IMR-90 (cell line): ENCODE measurements at regions not wholly inside any gene's neighbourhood (a gene's known extent, or its start where the extent isn't known, plus 50 kb on each side); places are given as distances from the start of the nearest gene placed in this dataset.
"Not testable (repeated sequence)": the region's sequence is repeated elsewhere in the genome, so short reads cannot be mapped to it uniquely, and the experiment has no call there.

ENCODE experiments used
- ATAC-seq: fragments of 200-7000 bp; cut with Tn5 transposase; 2 replicates; pipeline ENCODE4 v1.9.1; 2020; ENCODE audit warnings: low read depth, mild to moderate bottlenecking, moderate library complexity
- BruUV-seq: library from RNA; stranded (reverse); fragments of 400-500 nt; replicated peaks from 2 replicates; lab custom pipeline; 2021; lab: Mats Ljungman, UMichigan
- CTCF ChIA-PET: fragments of 300-600 bp; formaldehyde crosslinking; extraction: SDS; loops from one replicate; lab custom pipeline; 2021; ENCODE audit warnings: antibody characterized with exemption; lab: Yijun Ruan, JAX
- POLR2A ChIA-PET: fragments of 300-600 bp; sonication (Branson Sonifier 250); formaldehyde crosslinking; loops from one replicate; lab custom pipeline; 2022; ENCODE audit warnings: antibody characterized with exemption; ENCODE audit not compliant: unreplicated experiment; lab: Charles Lee
- DNase-seq: peaks from one replicate; pipeline ENCODE4 v3.0.0; 2013
- H2AFZ ChIP-seq: replicated peaks from 2 replicates; pipeline ENCODE3; 2013; ENCODE audit warnings: low read length, mild to moderate bottlenecking; ENCODE audit not compliant: poor library complexity
- H2AK5ac ChIP-seq: 2 replicates; pipeline ENCODE4 v1.6.1; 2013; ENCODE audit warnings: low read depth, low read length, inconsistent platforms
- H2AK9ac ChIP-seq: replicated peaks from 2 replicates; pipeline ENCODE3; 2013; ENCODE audit warnings: mild to moderate bottlenecking, low read depth, low read length, moderate library complexity; ENCODE audit not compliant: poor library complexity
- H2BK120ac ChIP-seq: 2 replicates; pipeline ENCODE4 v1.6.1; 2013; ENCODE audit warnings: low read depth, low read length, inconsistent platforms
- H2BK15ac ChIP-seq: 3 replicates; pipeline ENCODE4 v1.6.1; 2013; ENCODE audit warnings: low read depth, low read length, inconsistent platforms
- H2BK20ac ChIP-seq: 2 replicates; pipeline ENCODE4 v1.6.1; 2013; ENCODE audit warnings: low read depth, mild to moderate bottlenecking, inconsistent platforms, low read length, moderate library complexity
- H2BK5ac ChIP-seq: 2 replicates; pipeline ENCODE4 v1.6.1; 2013; ENCODE audit warnings: mild to moderate bottlenecking, low read depth, low read length, inconsistent platforms; ENCODE audit not compliant: poor library complexity, severe bottlenecking
- H3K14ac ChIP-seq: replicated peaks from 2 replicates; pipeline ENCODE4 v1.6.1; 2013; ENCODE audit warnings: low read depth, low read length, inconsistent platforms
- H3K18ac ChIP-seq: 2 replicates; pipeline ENCODE4 v1.6.1; 2013; ENCODE audit warnings: low read depth, low read length, control low read depth
- H3K23ac ChIP-seq: 2 replicates; pipeline ENCODE4 v1.6.1; 2013; ENCODE audit warnings: low read depth, low read length, inconsistent platforms
- H3K27ac ChIP-seq: 2 replicates; pipeline ENCODE4 v1.5.1; 2013; ENCODE audit warnings: mild to moderate bottlenecking, control low read depth, low read length; ENCODE audit not compliant: insufficient read depth
- H3K27me3 ChIP-seq: 2 replicates; pipeline ENCODE4 v1.6.1; 2013; ENCODE audit warnings: low read length; ENCODE audit not compliant: control insufficient read depth, insufficient read depth
- H3K36me3 ChIP-seq: 2 replicates; pipeline ENCODE4 v1.6.1; 2013; ENCODE audit warnings: low read length, mixed read lengths; ENCODE audit not compliant: control insufficient read depth, insufficient read depth
- H3K4ac ChIP-seq: 2 replicates; pipeline ENCODE4 v1.6.1; 2013; ENCODE audit warnings: low read depth, low read length, inconsistent platforms
- H3K4me1 ChIP-seq: 2 replicates; pipeline ENCODE4 v1.6.1; 2013; ENCODE audit warnings: low read length, mixed read lengths; ENCODE audit not compliant: control insufficient read depth, insufficient read depth
- H3K4me2 ChIP-seq: 2 replicates; pipeline ENCODE4 v1.6.1; 2013; ENCODE audit warnings: low read depth, mild to moderate bottlenecking, control low read depth, low read length, moderate library complexity
- H3K4me3 ChIP-seq: 2 replicates; pipeline ENCODE4 v1.5.1; 2013; ENCODE audit warnings: low read depth, mild to moderate bottlenecking, control low read depth, low read length, moderate library complexity; ENCODE audit not compliant: insufficient read depth
- H3K56ac ChIP-seq: 2 replicates; pipeline ENCODE4 v1.6.1; 2013; ENCODE audit warnings: low read length, inconsistent platforms; ENCODE audit not compliant: insufficient read depth; ENCODE audit errors: extremely low read depth
- H3K79me1 ChIP-seq, 2 experiments: 2 replicates each; pipeline ENCODE4 v1.6.1; 2013; ENCODE audit warnings: low read length in 2 of 2, inconsistent platforms in 1 of 2, low read depth in 1 of 2
- H3K9ac ChIP-seq: 2 replicates; pipeline ENCODE4 v1.6.1; 2013; ENCODE audit warnings: low read depth, low read length, control low read depth
- H3K9me1 ChIP-seq: 2 replicates; pipeline ENCODE4 v1.6.1; 2013; ENCODE audit warnings: low read length, inconsistent platforms; ENCODE audit not compliant: insufficient read depth
- H3K9me3 ChIP-seq: 2 replicates; pipeline ENCODE4 v1.6.1; 2013; ENCODE audit warnings: low read length; ENCODE audit not compliant: control insufficient read depth, insufficient read depth
- H4K20me1 ChIP-seq: 2 replicates; pipeline ENCODE4 v1.6.1; 2013; ENCODE audit warnings: low read length, inconsistent platforms; ENCODE audit not compliant: insufficient read depth
- H4K5ac ChIP-seq: 2 replicates; pipeline ENCODE4 v1.6.1; 2013; ENCODE audit warnings: mild to moderate bottlenecking, low read depth, low read length, control low read depth
- H4K8ac ChIP-seq, 2 experiments: 2 replicates each; pipeline ENCODE4 v1.6.1; 2013; ENCODE audit warnings: low read depth in 2 of 2, low read length in 2 of 2, control low read depth in 1 of 2, inconsistent platforms in 1 of 2
- H4K91ac ChIP-seq: 2 replicates; pipeline ENCODE4 v1.6.1; 2013; ENCODE audit warnings: low read depth, low read length, inconsistent platforms; ENCODE audit not compliant: insufficient read depth
- WGBS, 2 experiments: methylation state at CpG; one replicate each; pipeline versions ENCODE4 v1.1.5 to v1.1.7; 2013; ENCODE audit warnings: missing lambda C conversion rate in 2 of 2; ENCODE audit not compliant: insufficient read length in 1 of 2; ENCODE audit errors: extremely low coverage in 2 of 2; 5-methylcytosine and 5-hydroxymethylcytosine counted together
- dilution Hi-C: fragments of 300-500 bp; cut with HindIII; formaldehyde crosslinking; loops from one replicate; pipeline ENCODE4 v1.14.3; 2018; ENCODE audit warnings: low sequenced_read_pairs; ENCODE audit not compliant: unreplicated experiment
- in situ Hi-C: fragments of 300-500 bp; cut with MboI; formaldehyde crosslinking; loops from 3 replicates; pipeline ENCODE4 v1.14.3; 2019; ENCODE audit warnings: low sequenced_read_pairs, inconsistent platforms, mixed read lengths
- intact Hi-C: fragments of 100-400 bp; cut with micrococcal nuclease; formaldehyde crosslinking; loops from 2 replicates; pipeline ENCODE4 v1.10.0; 2022

- H2BK15ac ChIP-seq, H4K8ac ChIP-seq, CTCF ChIA-PET: not testable (repeated sequence)
These were observed 110.1 kb downstream of the ADRA2C start for GRCh38 chr4:3876057-3876845.

More at GRCh38 chr4:3876057-3876845, 110.1 kb downstream of the ADRA2C start:
- intact Hi-C loops, H4K5ac ChIP-seq, H3K18ac ChIP-seq, BruUV-seq, H4K91ac ChIP-seq, H3K23ac ChIP-seq, H3K4me3 ChIP-seq, H3K36me3 ChIP-seq, H3K27ac ChIP-seq, H3K79me1 ChIP-seq, H2AK5ac ChIP-seq, H2AK9ac ChIP-seq, H3K4me1 ChIP-seq, H3K9me3 ChIP-seq, H3K4ac ChIP-seq, H3K56ac ChIP-seq, dilution Hi-C loops, in situ Hi-C loops, H2AFZ ChIP-seq, H2BK5ac ChIP-seq, H4K20me1 ChIP-seq, DNase-seq, POLR2A ChIA-PET, H3K9me1 ChIP-seq, H3K4me2 ChIP-seq, H2BK20ac ChIP-seq, ATAC-seq, H2BK120ac ChIP-seq, H3K9ac ChIP-seq, H3K14ac ChIP-seq: not testable (repeated sequence)
- H3K27me3 ChIP-seq = peaks cover 77% of the 10 kb centered on the region
- 36% methylated on average over 4 of the region's 24 CpGs; no CpG with 5 or more reads in 1 of the 2 experiments for WGBS, 2 experiments
